OCI-LY7 (cell line): ENCODE measurements at regions not wholly inside any gene's neighbourhood (a gene's known extent, or its start where the extent isn't known, plus 50 kb on each side); places are given as distances from the start of the nearest gene placed in this dataset.

Experiments used
- CTCF ChIP-seq: fragments of 200-600 bp; sonication (generic); conservative IDR thresholded peaks from 2 replicates; pipeline ENCODE4 v1.5.1; 2014; ENCODE audit warnings: mild to moderate bottlenecking, antibody characterized with exemption, low read length, moderate library complexity, mixed read lengths
- EZH2phosphoT487 ChIP-seq: fragments of 200-600 bp; sonication (generic); IDR thresholded peaks from 2 replicates; pipeline ENCODE4 v1.6.1; 2018; ENCODE audit warnings: low read depth, borderline replicate concordance, mild to moderate bottlenecking, mixed run types, antibody characterized with exemption, low read length, moderate library complexity, mixed read lengths

- no peak for TF ChIP-seq CTCF
- no peak for TF ChIP-seq EZH2phosphoT487
These were observed 56.9 kb upstream of the PPP2R2D start for GRCh38 chr10:131843881-131844284.
